HG03066 (cell line): ENCODE measurements at regions not wholly inside any gene's neighbourhood (a gene's known extent, or its start where the extent isn't known, plus 50 kb on each side); places are given as distances from the start of the nearest gene placed in this dataset.
"Not testable (repeated sequence)": the region's sequence is repeated elsewhere in the genome, so short reads cannot be mapped to it uniquely, and the experiment has no call there.

Source experiments
- ATAC-seq: cut with Tn5 transposase; IDR thresholded peaks from one replicate; pipeline ENCODE4 v1.9.1; 2021; ENCODE audit warnings: low read depth; ENCODE audit not compliant: unreplicated experiment

- no peak for ATAC-seq
These were observed 716.6 kb upstream of the INTU start for GRCh38 chr4:126916049-126916625.

GRCh38 chr4:126916626-126917140, 716.1 kb upstream of the INTU start:
- no peak for ATAC-seq

- ATAC-seq = not testable (repeated sequence)
These were observed 710.3 kb upstream of the INTU start for GRCh38 chr4:126922328-126922938.

GRCh38 chr4:126924237-126924636, 708.5 kb upstream of the INTU start:
- ATAC-seq = no peak

GRCh38 chr4:126930059-126930458, 702.7 kb upstream of the INTU start:
- not testable (repeated sequence) for ATAC-seq

- ATAC-seq = no peak
These were observed 697.0 kb upstream of the INTU start for GRCh38 chr4:126935801-126936200.

GRCh38 chr4:126937342-126937741, 695.4 kb upstream of the INTU start:
- no peak for ATAC-seq

GRCh38 chr4:126937846-126938422, 694.8 kb upstream of the INTU start:
- no peak for ATAC-seq

GRCh38 chr4:126939401-126939800, 693.4 kb upstream of the INTU start:
- no peak for ATAC-seq

GRCh38 chr4:126947536-126947935, 685.2 kb upstream of the INTU start:
- no peak for ATAC-seq

- no peak for ATAC-seq
These were observed 678.0 kb upstream of the INTU start for GRCh38 chr4:126954537-126955291.

- no peak for ATAC-seq
These were observed 677.2 kb upstream of the INTU start for GRCh38 chr4:126955292-126956183.

GRCh38 chr4:126956184-126956897, 676.4 kb upstream of the INTU start:
- ATAC-seq = no peak

GRCh38 chr4:126957556-126957955, 675.2 kb upstream of the INTU start:
- no peak for ATAC-seq

GRCh38 chr4:126957987-126958386, 674.8 kb upstream of the INTU start:
- no peak for ATAC-seq

GRCh38 chr4:126958482-126958881, 674.3 kb upstream of the INTU start:
- no peak for ATAC-seq

- no peak for ATAC-seq
These were observed 673.6 kb upstream of the INTU start for GRCh38 chr4:126959056-126959745.

- ATAC-seq = no peak
These were observed 672.0 kb upstream of the INTU start for GRCh38 chr4:126960760-126961159.

- no peak for ATAC-seq
These were observed 671.1 kb upstream of the INTU start for GRCh38 chr4:126961661-126962060.
